H1 (cell line): ENCODE measurements at regions not wholly inside any gene's neighbourhood (a gene's known extent, or its start where the extent isn't known, plus 50 kb on each side); places are given as distances from the start of the nearest gene placed in this dataset.

ENCODE experiments used
- ATF2 ChIP-seq: IDR thresholded peaks from 2 replicates; pipeline ENCODE4 v1.6.1; 2012; ENCODE audit warnings: low read length, inconsistent platforms
- BRCA1 ChIP-seq: IDR thresholded peaks from 2 replicates; pipeline ENCODE4 v1.6.1; 2012; ENCODE audit warnings: low read depth, low read length, improper control_type of control experiment
- CEBPB ChIP-seq: IDR thresholded peaks from 2 replicates; pipeline ENCODE4 v1.6.1; 2012; ENCODE audit warnings: low read depth, low read length
- CTCF ChIP-seq, 3 experiments: IDR thresholded peaks; 1 replicate in 2 of 3; 2 replicates in 1 of 3; pipeline versions ENCODE4 v1.5.1 to v1.6.1; 2011; ENCODE audit warnings: low read length in 3 of 3, mild to moderate bottlenecking in 3 of 3, inconsistent platforms in 2 of 3, low read depth in 1 of 3, moderate library complexity in 1 of 3; ENCODE audit not compliant: insufficient read depth in 1 of 3; ENCODE audit errors: control extremely low read depth in 1 of 3
- EGR1 ChIP-seq: IDR thresholded peaks from 2 replicates; pipeline ENCODE4 v1.6.1; 2011; ENCODE audit warnings: low read depth, low read length, borderline replicate concordance
- EP300 ChIP-seq, 2 experiments: IDR thresholded peaks; 1 replicate in 1 of 2; 2 replicates in 1 of 2; pipeline ENCODE4 v1.6.1; 2011 to 2012; ENCODE audit warnings: low read depth in 2 of 2, low read length in 2 of 2, mild to moderate bottlenecking in 2 of 2, borderline replicate concordance in 1 of 2, inconsistent platforms in 1 of 2, moderate library complexity in 1 of 2
- HDAC2 ChIP-seq, 2 experiments: fragments of 300-600 bp in 1 of 2; sonication (generic) in 1 of 2; IDR thresholded peaks; 2 replicates each; pipeline ENCODE4 v1.6.1; 2011 to 2012; ENCODE audit warnings: low read depth in 2 of 2, low read length in 2 of 2, mild to moderate bottlenecking in 2 of 2, moderate library complexity in 2 of 2, borderline replicate concordance in 1 of 2, inconsistent platforms in 1 of 2
- POLR2A ChIP-seq, 2 experiments: IDR thresholded peaks; 1 replicate in 1 of 2; 2 replicates in 1 of 2; pipeline ENCODE4 v1.6.1; 2011; ENCODE audit warnings: low read depth in 2 of 2, low read length in 2 of 2, mild to moderate bottlenecking in 2 of 2; ENCODE audit errors: control extremely low read depth in 1 of 2
- RAD21 ChIP-seq, 2 experiments: IDR thresholded peaks in 1 of 2; conservative IDR thresholded peaks in 1 of 2; 2 replicates each; pipeline ENCODE4 v1.6.1; 2011; ENCODE audit warnings: low read depth in 2 of 2, low read length in 2 of 2, improper control_type of control experiment in 1 of 2, inconsistent platforms in 1 of 2, mild to moderate bottlenecking in 1 of 2, moderate library complexity in 1 of 2
- SIX5 ChIP-seq: IDR thresholded peaks from 2 replicates; pipeline ENCODE4 v1.6.1; 2011; ENCODE audit warnings: mild to moderate bottlenecking, low read depth, low read length
- SP4 ChIP-seq: IDR thresholded peaks from 2 replicates; pipeline ENCODE4 v1.6.1; 2012; ENCODE audit warnings: low read length, inconsistent platforms
- TAF1 ChIP-seq: IDR thresholded peaks from 2 replicates; pipeline ENCODE4 v1.6.1; 2011; ENCODE audit warnings: mild to moderate bottlenecking, low read depth, low read length
- TBP ChIP-seq: IDR thresholded peaks from 2 replicates; pipeline ENCODE4 v1.6.1; 2011; ENCODE audit warnings: low read depth, low read length, improper control_type of control experiment

- TF ChIP-seq BRCA1 (no peak), POLR2A (IDR thresholded peaks at IDR 0.05; ENCODE audit: control extremely low read depth in 1 of 2, low read depth in 2 of 2, low read length in 2 of 2) (no peak), TAF1 (no peak), EGR1 (no peak), CTCF (IDR thresholded peaks at IDR 0.05; ENCODE audit: control extremely low read depth in 1 of 3, insufficient read depth in 1 of 3, low read depth in 1 of 3, low read length in 3 of 3) (peak; percentile 79 to 85 (median 81)), CEBPB (no peak), HDAC2 (IDR thresholded peaks at IDR 0.05; ENCODE audit: borderline replicate concordance in 1 of 2, low read depth in 2 of 2, low read length in 2 of 2) (no peak), EP300 (IDR thresholded peaks at IDR 0.05; ENCODE audit: borderline replicate concordance in 1 of 2, low read depth in 2 of 2, low read length in 2 of 2) (no peak), SIX5 (no peak), ATF2 (no peak), TBP (no peak), RAD21 (IDR thresholded peaks at IDR 0.05 in 1 of 2, conservative IDR thresholded peaks at IDR 0.05 in 1 of 2; ENCODE audit: low read depth in 2 of 2, low read length in 2 of 2) (peak; percentile 93 to 94), SP4 (no peak)
Measured at GRCh38 chr9:134983074-134983473, 65.4 kb upstream of the FCN1 start.
